ENCODE measurements at regions not wholly inside any gene's neighbourhood (a gene's known extent, or its start where the extent isn't known, plus 50 kb on each side); places are given as distances from the start of the nearest gene placed in this dataset.

DNA sequence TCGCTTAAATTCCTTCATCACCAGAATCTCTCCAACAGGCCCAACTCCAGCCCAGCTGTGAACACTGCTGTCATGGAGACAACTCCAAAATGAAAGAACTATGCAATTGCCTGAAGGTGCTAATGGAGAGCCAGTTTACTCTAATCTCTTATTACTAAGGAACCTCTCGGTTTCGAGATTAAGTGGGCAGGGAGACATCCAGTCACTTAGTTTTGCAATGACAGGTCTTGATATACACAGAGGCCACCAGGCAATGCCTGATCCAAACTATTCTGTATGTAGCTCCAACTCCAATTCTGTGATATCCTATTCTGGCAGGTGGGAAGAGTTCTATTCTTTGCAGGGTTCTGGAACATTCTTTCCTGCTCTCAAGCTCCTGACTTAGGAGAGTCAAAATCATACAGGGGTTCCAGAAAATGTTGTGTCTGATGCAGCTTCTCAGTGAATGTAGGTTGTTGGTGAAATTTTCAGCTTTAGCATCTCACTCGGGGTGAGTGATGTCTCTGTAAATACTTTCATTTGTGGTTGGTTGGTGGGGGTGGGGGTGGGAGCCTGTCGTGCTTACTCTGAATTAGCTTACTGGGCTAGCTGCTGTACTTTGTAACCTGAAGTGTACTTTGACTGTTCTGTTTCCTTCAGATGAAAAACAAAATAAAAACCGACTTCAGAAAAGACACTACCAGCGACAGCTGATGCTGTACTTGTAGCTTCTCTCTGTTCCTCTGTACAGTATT, 170.9 kb downstream of the PALM2AKAP2 start:
- no peak for DNase-seq (ENCODE audit: low read depth)

GRCh38 chr9:109953300-109953699, 173.3 kb downstream of the PALM2AKAP2 start:
- no peak for DNase-seq (ENCODE audit: low read depth)

- DNase-seq (ENCODE audit: low read depth) = no peak
Observed at GRCh38 chr9:109953813-109954497, 174.0 kb downstream of the PALM2AKAP2 start.

DNA sequence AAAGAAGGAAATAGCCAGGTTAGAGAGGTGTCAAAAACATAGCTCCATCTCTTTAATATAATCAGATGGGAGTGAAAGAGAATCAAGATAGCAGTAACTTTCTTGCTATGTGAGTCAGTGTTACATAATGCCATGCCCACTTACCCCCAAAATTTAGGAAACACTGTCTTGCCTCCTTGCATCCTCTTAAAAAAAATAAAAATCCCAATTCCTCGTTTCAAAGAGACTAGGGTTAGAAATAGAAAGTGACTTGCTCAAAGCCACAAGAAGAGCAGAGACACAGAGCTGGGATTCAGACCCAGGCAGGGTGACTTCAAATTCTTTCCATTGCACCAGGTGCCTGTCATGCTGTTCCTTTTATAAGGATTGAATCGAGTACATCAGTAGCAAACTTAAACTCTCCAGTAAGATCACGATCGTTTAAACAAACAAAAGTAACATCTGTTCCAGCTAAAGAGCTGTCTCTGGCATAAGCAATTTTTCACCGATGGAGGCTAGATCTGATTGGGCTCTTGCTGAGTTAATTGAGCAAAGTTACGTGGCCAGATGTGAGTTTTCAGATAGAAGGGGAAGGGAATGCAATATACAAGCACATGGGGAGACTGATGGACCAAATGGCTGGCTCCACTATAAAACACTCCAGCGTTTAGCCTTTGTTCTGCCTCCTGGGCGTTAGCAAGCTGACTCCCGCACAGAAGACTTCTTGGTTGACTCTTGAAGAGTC, 176.9 kb downstream of the PALM2AKAP2 start:
- DNase-seq (ENCODE audit: low read depth) = no peak

GRCh38 chr9:109959679-109960078, 179.7 kb downstream of the PALM2AKAP2 start:
- DNase-seq (ENCODE audit: low read depth) = no peak

DNA sequence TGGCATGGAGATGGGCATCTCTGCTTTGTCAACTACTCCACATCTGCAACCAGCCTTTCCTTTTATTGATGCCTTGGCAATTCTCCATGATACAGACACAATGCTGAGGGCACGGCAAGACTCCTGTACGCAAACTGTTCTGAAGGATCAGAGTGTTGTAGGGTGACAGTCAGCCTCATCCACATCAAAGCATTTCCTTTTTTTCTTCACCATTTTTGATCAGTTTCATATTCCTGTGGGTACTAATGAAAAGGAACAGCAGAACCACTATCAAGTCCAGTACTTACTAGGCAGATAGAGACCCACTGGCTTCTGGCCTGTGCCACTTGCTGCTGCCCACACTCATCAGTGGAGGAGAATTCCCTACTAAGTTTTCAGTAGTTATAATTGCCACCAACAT, 181.6 kb downstream of the PALM2AKAP2 start:
- no peak for DNase-seq (ENCODE audit: low read depth)

DNA sequence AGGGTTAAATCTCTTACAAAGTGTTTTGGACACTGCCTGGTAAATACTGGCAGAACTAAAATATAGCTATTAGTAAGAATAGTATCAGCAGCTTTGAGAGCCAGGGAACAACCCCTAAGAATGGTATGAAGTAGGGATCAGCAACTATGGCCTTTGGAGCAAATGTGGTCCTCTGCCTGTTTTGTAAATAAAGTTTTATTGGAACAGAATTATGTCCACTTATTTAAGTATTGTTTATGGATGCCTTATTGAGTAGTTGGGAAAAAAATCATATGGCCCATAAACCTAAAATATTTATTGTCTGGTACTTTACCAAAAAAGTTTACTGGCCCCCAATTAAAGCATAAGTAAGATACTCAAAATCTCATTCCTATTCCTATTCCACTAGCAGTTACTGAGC, 182.2 kb downstream of the PALM2AKAP2 start:
- no peak for DNase-seq (ENCODE audit: low read depth)

GRCh38 chr9:109963079-109963478, 183.1 kb downstream of the PALM2AKAP2 start:
- DNase-seq (ENCODE audit: low read depth) = no peak

DNA sequence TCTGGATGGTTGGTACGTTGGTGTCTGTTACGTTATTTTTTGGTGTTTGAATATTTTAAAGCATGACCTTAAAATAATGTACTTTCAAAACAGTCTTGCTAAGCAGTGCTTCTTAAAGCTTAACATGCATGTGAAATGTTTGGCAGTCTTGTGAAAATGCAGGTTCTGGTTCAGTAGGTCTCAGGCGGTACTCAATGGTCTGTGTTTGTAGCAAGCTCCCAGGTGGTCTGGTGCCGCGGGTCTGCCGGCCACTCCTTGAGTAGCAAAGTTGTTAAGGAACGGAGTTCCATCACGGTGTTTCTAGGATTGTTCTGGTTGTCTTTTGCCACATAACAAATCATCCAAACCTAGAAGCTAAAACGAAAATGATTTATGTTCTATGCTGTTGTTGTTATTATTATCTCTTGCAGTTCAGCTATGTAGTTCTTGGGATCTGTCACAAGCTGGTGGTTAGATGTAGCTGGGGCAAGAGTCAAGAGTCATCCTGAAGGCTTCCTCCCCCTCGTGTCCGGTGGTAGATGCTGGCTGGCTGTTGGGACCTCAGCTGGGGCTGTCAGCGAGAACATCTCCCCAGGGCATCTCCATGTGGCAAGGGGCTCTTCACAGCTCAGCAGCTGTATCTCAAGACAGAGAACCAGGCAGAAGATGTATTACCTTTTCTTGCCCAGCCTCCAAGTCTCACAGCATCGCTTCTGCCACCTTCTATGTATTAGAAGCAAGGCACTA, 186.8 kb downstream of the PALM2AKAP2 start:
- DNase-seq (ENCODE audit: low read depth) = no peak

GRCh38 chr9:109967651-109968642, 187.9 kb downstream of the PALM2AKAP2 start:
- DNase-seq (ENCODE audit: low read depth) = no peak

DNA sequence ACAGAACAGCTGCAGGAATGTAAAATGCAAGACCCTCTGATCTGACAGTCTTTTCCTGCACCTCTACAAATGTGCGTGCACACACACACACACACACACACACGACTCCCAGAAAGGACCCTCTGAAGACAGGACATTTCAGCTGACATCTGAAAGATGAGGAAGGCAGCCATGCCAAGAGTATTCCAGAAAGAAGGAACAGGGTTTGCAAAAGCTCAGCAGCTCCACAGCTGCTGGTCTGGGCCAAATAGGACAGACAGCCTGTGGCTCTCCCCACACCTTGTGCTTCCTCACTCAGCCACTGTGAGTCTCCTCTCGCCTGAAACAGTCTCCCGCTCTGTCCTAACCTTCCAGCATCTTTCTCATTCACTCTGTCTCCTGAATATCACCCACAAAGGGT, 189.0 kb downstream of the PALM2AKAP2 start:
- no peak for DNase-seq (ENCODE audit: low read depth)

DNA sequence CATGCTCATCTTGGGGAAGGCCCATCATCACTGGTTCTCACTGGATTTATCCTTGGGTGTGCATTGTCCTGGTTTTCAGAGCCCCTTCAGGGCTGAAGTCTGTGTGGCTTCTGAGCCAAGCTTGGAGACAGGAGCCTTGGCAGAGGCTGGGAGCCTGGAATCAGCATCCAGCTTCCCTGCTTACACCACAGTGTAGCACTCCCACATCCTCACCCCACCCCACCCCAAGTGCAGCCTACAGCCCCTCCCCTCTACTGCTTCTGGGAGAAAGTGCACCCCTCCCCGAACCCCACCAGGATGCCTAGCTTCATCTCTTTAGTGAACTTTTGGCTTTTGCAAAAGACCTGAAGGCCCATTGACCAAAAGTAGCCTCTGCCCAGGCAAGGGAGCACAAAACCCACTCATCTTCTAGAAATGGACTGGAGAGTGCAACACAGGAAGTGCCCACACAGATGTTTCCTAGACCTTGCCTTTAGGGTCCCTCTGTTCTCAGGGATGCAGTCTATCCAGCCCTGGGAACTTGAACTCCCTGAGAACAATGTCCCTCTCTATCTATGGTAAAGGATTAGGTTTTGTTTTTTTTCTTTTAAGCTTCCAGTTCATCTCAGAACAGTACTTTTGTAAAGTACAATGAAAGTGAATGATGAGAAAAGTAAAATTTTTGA, 189.7 kb downstream of the PALM2AKAP2 start:
- no peak for DNase-seq (ENCODE audit: low read depth)

DNA sequence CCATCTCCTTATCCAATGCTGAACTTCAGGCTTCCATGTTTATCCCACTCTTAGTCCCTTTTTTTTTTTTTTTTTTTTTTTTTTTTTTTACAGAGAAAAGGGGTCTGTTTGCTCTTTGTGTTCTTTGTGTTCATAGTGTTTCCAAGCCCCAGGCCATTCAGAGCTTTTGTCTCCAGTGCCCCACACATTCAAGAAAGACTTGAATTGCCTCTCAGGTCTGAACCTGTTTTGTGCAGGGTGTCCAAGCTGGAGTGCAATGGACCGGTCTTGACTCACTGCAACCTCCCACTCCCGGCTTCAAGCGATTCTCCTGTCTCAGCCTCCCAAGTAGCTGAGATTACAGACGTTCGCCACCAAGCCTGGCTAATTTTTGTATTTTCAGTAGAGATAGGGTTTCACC, 191.2 kb downstream of the PALM2AKAP2 start:
- DNase-seq (ENCODE audit: low read depth) = no peak

- DNase-seq (ENCODE audit: low read depth) = no peak
Observed at GRCh38 chr9:109972026-109972882, 192.3 kb downstream of the PALM2AKAP2 start.

DNA sequence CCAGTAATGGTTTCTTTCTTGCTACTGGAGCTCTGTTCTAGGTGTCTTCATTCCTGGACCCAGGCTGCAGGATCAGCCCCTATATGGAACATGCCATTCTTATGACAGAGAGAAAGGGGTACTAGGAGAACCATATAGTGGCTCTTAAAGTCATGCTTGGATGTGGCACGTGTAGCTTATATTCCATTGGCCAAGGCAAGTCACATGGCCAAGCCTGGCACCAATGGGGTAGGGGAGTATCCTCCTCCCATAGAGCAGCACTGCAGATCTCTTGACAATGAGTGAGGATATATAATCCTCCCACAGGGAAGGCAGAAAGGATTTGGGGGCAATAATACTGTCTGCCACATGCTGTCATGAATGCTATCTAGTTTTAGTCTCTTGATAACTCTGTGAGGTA, 193.3 kb downstream of the PALM2AKAP2 start:
- DNase-seq (ENCODE audit: low read depth) = no peak

- DNase-seq (ENCODE audit: low read depth) = no peak
Observed at GRCh38 chr9:109974143-109974917, 194.3 kb downstream of the PALM2AKAP2 start.

DNA sequence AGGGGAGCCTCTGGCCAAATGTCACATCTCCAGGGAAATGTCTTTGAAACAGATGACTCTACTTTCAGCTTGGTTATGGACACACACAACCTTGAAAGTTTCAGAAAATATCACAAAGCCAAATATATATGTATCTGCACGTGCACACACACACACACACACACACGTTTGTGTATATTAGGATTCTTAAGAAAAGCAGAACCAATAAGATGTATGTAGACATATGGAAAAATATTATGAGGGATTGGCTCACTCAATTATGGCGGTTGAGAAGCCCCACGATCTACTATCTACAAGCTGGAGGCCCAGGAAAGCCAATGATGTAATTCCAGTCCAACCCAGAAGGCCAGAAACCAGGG, 194.9 kb downstream of the PALM2AKAP2 start:
- DNase-seq (ENCODE audit: low read depth) = no peak

- no peak for DNase-seq (ENCODE audit: low read depth)
Observed at GRCh38 chr9:109975574-109976295, 195.7 kb downstream of the PALM2AKAP2 start.
